Vagina (tissue), 2 donors: ENCODE measurements at regions not wholly inside any gene's neighbourhood (a gene's known extent, or its start where the extent isn't known, plus 50 kb on each side); places are given as distances from the start of the nearest gene placed in this dataset.

Experiments used
- DNase-seq, 2 donors: peaks; one replicate each; pipeline ENCODE4 v3.0.0-alpha.2; 2017; ENCODE audit errors: extremely low spot score in 2 of 2
- H3K27ac ChIP-seq: fragments of 200-600 bp; sonication (generic); one replicate; pipeline ENCODE4 v1.5.1; 2019
- H3K27me3 ChIP-seq: fragments of 200-600 bp; sonication (generic); one replicate; pipeline ENCODE4 v1.5.1; 2019
- H3K36me3 ChIP-seq, 2 donors: fragments of 200-600 bp; sonication (generic); one replicate each; pipeline ENCODE4 v1.5.1; 2017 to 2019
- H3K4me1 ChIP-seq: fragments of 200-600 bp; sonication (generic); one replicate; pipeline ENCODE4 v1.5.1; 2019
- H3K4me3 ChIP-seq, 2 donors: fragments of 200-600 bp; sonication (generic); 1 replicate in 1 of 2; 2 replicates in 1 of 2; pipeline ENCODE4 v1.5.1; 2016 to 2019
- H3K9me3 ChIP-seq: fragments of 200-600 bp; sonication (generic); one replicate; pipeline ENCODE4 v1.5.1; 2019
- CTCF ChIP-seq, 3 experiments: fragments of 450-650 bp in 2 of 3; fragments of 200-600 bp in 1 of 3; sonication (generic) in 1 of 3; IDR thresholded peaks; one replicate each; pipeline ENCODE4 v1.5.1; 2017 to 2019; ENCODE audit warnings: antibody characterized with exemption in 3 of 3, mild to moderate bottlenecking in 2 of 3, moderate library complexity in 2 of 3
- POLR2A ChIP-seq, 2 donors: fragments of 450-650 bp; IDR thresholded peaks; one replicate each; pipeline ENCODE4 v1.6.1; 2017; ENCODE audit warnings: antibody characterized with exemption in 2 of 2, mild to moderate bottlenecking in 2 of 2, moderate library complexity in 2 of 2
- POLR2AphosphoS5 ChIP-seq, 2 donors: sonication (generic); formaldehyde crosslinking; IDR thresholded peaks; one replicate each; pipeline ENCODE4 v1.9.0; 2017; ENCODE audit warnings: antibody characterized with exemption in 2 of 2, mild to moderate bottlenecking in 2 of 2, low read depth in 1 of 2; ENCODE audit not compliant: insufficient read depth in 1 of 2
- intact Hi-C: fragments of 100-400 bp; cut with DNase I; formaldehyde crosslinking; loops from one replicate; pipeline ENCODE4 v1.15.1; 2023

DNA sequence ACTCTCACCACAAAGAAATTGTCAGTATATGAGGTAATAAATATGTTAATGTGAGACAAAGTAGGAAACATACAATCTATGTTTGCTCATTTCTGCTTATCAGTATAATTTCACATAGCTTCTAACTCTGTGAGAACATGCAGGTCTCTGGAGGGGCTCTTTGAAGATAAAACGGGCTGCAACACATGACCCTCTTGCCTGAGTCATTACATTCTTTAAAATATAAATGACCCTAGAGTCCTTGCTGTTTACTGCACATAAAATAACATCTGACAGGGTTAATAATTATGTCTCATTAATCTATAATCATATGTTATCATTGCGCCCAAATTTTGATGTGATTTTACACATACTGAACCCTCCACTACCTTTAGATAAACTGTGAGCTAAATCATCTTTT lies 681.5 kb downstream of the ARAP2 start:
- H3K27me3 ChIP-seq = no peaks in the 10 kb centered on the region
- H3K4me3 ChIP-seq = no peak overlapping the region
- no peaks in the 10 kb centered on the region for H3K36me3 ChIP-seq
- DNase-seq = no peak
- H3K27ac ChIP-seq = no peak overlapping the region
- H3K9me3 ChIP-seq = no peaks in the 10 kb centered on the region
- no peaks in the 10 kb centered on the region for H3K4me1 ChIP-seq
- TF ChIP-seq POLR2A (IDR thresholded peaks at IDR 0.05) (no peak), CTCF (IDR thresholded peaks at IDR 0.05) (no peak), POLR2AphosphoS5 (IDR thresholded peaks at IDR 0.05; ENCODE audit: insufficient read depth in 1 of 2, low read depth in 1 of 2) (no peak)
- intact Hi-C loops = no loop called here

GRCh38 chr4:35565640-35566039 lies 678.7 kb downstream of the ARAP2 start:
- Histone ChIP-seq H3K4me3 (no peak overlapping the region), H3K9me3 (no peaks in the 10 kb centered on the region), H3K36me3 (no peaks in the 10 kb centered on the region), H3K27ac (no peak overlapping the region), H3K4me1 (no peaks in the 10 kb centered on the region), H3K27me3 (no peaks in the 10 kb centered on the region)
- intact Hi-C loops = no loop called here
- no peak for DNase-seq
- no peak for TF ChIP-seq POLR2AphosphoS5 (IDR thresholded peaks at IDR 0.05; ENCODE audit: insufficient read depth in 1 of 2, low read depth in 1 of 2)
- no peak for TF ChIP-seq POLR2A (IDR thresholded peaks at IDR 0.05)
- no peak for TF ChIP-seq CTCF (IDR thresholded peaks at IDR 0.05)

DNA sequence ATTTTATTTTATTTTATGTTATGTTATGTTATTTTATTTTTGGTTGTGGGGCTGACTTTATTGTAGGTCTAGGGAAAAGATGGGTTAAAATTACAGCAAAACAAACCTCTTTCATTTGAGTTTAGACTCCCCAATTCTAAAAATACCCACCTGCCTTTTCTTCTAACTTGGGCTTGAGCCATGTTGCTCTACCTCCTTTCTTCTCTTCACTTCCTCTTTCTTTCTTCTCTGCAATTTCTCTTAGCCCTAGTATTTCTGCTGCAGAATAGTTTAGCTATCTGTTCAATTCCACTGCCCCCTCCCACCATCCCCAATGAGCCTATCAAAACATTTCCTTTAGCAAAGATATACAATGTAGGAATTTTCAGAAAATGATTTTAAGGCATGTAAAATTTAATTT lies 653.3 kb downstream of the ARAP2 start:
- Histone ChIP-seq H3K4me3 (no peak overlapping the region), H3K36me3 (no peaks in the 10 kb centered on the region), H3K27me3 (no peaks in the 10 kb centered on the region), H3K27ac (no peak overlapping the region), H3K4me1 (no peaks in the 10 kb centered on the region), H3K9me3 (no peaks in the 10 kb centered on the region)
- intact Hi-C loops = no loop called here
- no peak for DNase-seq
- no peak for TF ChIP-seq POLR2A (IDR thresholded peaks at IDR 0.05)
- TF ChIP-seq CTCF (IDR thresholded peaks at IDR 0.05) = no peak
- TF ChIP-seq POLR2AphosphoS5 (IDR thresholded peaks at IDR 0.05; ENCODE audit: insufficient read depth in 1 of 2, low read depth in 1 of 2) = no peak

DNA sequence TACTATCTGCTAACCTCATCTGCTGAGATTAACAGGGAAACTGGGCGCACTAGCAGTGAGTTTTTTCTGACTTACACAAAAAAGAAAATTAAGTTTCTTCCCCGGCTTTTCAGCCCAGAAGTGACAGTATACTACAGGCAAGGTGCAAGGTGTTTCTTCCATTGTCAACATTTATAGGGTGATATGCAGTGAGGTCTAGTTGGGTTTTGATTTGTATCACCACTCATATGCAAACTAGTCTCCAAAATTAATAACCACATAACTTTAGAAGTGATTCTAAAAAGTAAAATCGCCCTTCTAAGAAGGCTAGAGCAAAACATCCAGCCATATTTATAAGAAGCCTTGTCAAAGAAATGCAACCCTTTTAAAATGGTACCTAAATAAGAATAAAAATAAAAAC lies 640.1 kb downstream of the ARAP2 start:
- TF ChIP-seq POLR2A (IDR thresholded peaks at IDR 0.05) (no peak), POLR2AphosphoS5 (IDR thresholded peaks at IDR 0.05; ENCODE audit: insufficient read depth in 1 of 2, low read depth in 1 of 2) (no peak), CTCF (IDR thresholded peaks at IDR 0.05) (no peak)
- no peak for DNase-seq
- H3K27ac ChIP-seq = no peak overlapping the region
- no peaks in the 10 kb centered on the region for H3K27me3 ChIP-seq
- H3K4me1 ChIP-seq = no peaks in the 10 kb centered on the region
- no peak overlapping the region for H3K4me3 ChIP-seq
- intact Hi-C loops = no loop called here
- H3K9me3 ChIP-seq = no peaks in the 10 kb centered on the region
- H3K36me3 ChIP-seq = no peaks in the 10 kb centered on the region

- no peak for DNase-seq
- no peaks in the 10 kb centered on the region for H3K9me3 ChIP-seq
- intact Hi-C loops = no loop called here
- no peak overlapping the region for H3K4me3 ChIP-seq
- no peak overlapping the region for H3K27ac ChIP-seq
- H3K27me3 ChIP-seq = no peaks in the 10 kb centered on the region
- H3K4me1 ChIP-seq = no peaks in the 10 kb centered on the region
- TF ChIP-seq POLR2A (IDR thresholded peaks at IDR 0.05) = no peak
- TF ChIP-seq CTCF (IDR thresholded peaks at IDR 0.05) = no peak
- no peak for TF ChIP-seq POLR2AphosphoS5 (IDR thresholded peaks at IDR 0.05; ENCODE audit: insufficient read depth in 1 of 2, low read depth in 1 of 2)
- no peaks in the 10 kb centered on the region for H3K36me3 ChIP-seq
Measured at GRCh38 chr4:35604724-35605123, 639.6 kb downstream of the ARAP2 start.
